OCI-LY1 (cell line): ENCODE measurements at regions not wholly inside any gene's neighbourhood (a gene's known extent, or its start where the extent isn't known, plus 50 kb on each side); places are given as distances from the start of the nearest gene placed in this dataset.

Source experiments
- H2AFZ ChIP-seq: fragments of 200-600 bp; sonication (generic), shearing (Covaris generic); 2 replicates; pipeline ENCODE4 v1.6.0; 2014; ENCODE audit warnings: antibody characterized with exemption, mild to moderate bottlenecking, low read length
- H3F3A ChIP-seq: fragments of 200-600 bp; sonication (generic), shearing (Covaris generic); 2 replicates; pipeline ENCODE4 v1.6.0; 2014; ENCODE audit warnings: mild to moderate bottlenecking, antibody characterized with exemption, low read length, moderate library complexity; ENCODE audit not compliant: insufficient read depth
- H3K27ac ChIP-seq: fragments of 200-600 bp; sonication (generic); 2 replicates; pipeline ENCODE4 v1.5.1; 2014; ENCODE audit warnings: low read length, mixed run types, mild to moderate bottlenecking, low read depth; ENCODE audit not compliant: poor library complexity, severe bottlenecking
- H3K27me3 ChIP-seq: fragments of 200-600 bp; sonication (generic); 2 replicates; pipeline ENCODE4 v1.6.0; 2014; ENCODE audit warnings: antibody characterized with exemption, mild to moderate bottlenecking, low read length, moderate library complexity; ENCODE audit not compliant: insufficient read depth
- H3K36me3 ChIP-seq: fragments of 200-600 bp; sonication (generic); 2 replicates; pipeline ENCODE4 v1.6.1; 2014; ENCODE audit warnings: mild to moderate bottlenecking, antibody characterized with exemption, low read length, moderate library complexity, mixed read lengths; ENCODE audit not compliant: insufficient read depth
- H3K4me1 ChIP-seq: fragments of 200-600 bp; sonication (generic); 2 replicates; pipeline ENCODE4 v1.5.1; 2014; ENCODE audit warnings: mild to moderate bottlenecking, low read length, moderate library complexity; ENCODE audit not compliant: insufficient read depth, severe bottlenecking
- H3K4me2 ChIP-seq: fragments of 200-600 bp; sonication (generic), shearing (Covaris generic); 2 replicates; pipeline ENCODE4 v1.6.1; 2014; ENCODE audit warnings: low read length
- H3K4me3 ChIP-seq: fragments of 200-600 bp; sonication (generic); 2 replicates; pipeline ENCODE4 v1.5.1; 2014; ENCODE audit warnings: low read length, low read depth, mild to moderate bottlenecking, mixed read lengths; ENCODE audit not compliant: poor library complexity, severe bottlenecking
- H3K79me2 ChIP-seq: fragments of 200-600 bp; shearing (Covaris generic); 2 replicates; pipeline ENCODE4 v1.6.1; 2016; ENCODE audit warnings: mixed run types, low read length, mixed read lengths; ENCODE audit not compliant: insufficient read depth
- H3K9ac ChIP-seq: fragments of 200-600 bp; sonication (generic), shearing (Covaris generic); 2 replicates; pipeline ENCODE4 v1.6.1; 2014; ENCODE audit warnings: mild to moderate bottlenecking, low read length, mixed read lengths
- H3K9me2 ChIP-seq: fragments of 200-600 bp; sonication (generic), shearing (Covaris generic); 2 replicates; pipeline ENCODE4 v1.6.1; 2014; ENCODE audit warnings: low read depth, mild to moderate bottlenecking, low read length, mixed read lengths
- H3K9me3 ChIP-seq: fragments of 200-600 bp; shearing (Covaris generic); 2 replicates; pipeline ENCODE4 v1.6.1; 2014; ENCODE audit warnings: low read length, mixed read lengths
- H4K20me1 ChIP-seq: fragments of 200-600 bp; sonication (generic), shearing (Covaris generic); 2 replicates; pipeline ENCODE4 v1.6.0; 2016; ENCODE audit warnings: mild to moderate bottlenecking, low read length; ENCODE audit not compliant: insufficient read depth
- CTCF ChIP-seq: fragments of 200-600 bp; sonication (generic), shearing (Covaris generic); IDR thresholded peaks from 2 replicates; pipeline ENCODE4 v1.5.1; 2017; ENCODE audit warnings: mild to moderate bottlenecking, antibody characterized with exemption, low read length, moderate library complexity, mixed read lengths
- EZH2 ChIP-seq: fragments of 200-600 bp; sonication (generic), shearing (Covaris generic); IDR thresholded peaks from 2 replicates; pipeline ENCODE4 v1.8.0; 2017; ENCODE audit warnings: borderline replicate concordance, mixed run types, mild to moderate bottlenecking, antibody characterized with exemption, low read length, moderate library complexity, mixed read lengths

GRCh38 chr14:65185829-65186228 lies 83.5 kb upstream of the MAX start:
- Histone ChIP-seq H3K27ac (no peak overlapping the region), H3K9ac (no peak overlapping the region), H3K36me3 (no peaks in the 10 kb centered on the region), H3K4me3 (no peak overlapping the region), H3K27me3 (no peaks in the 10 kb centered on the region), H3K9me3 (peaks cover 14% of the 10 kb centered on the region), H3K79me2 (no peaks in the 10 kb centered on the region), H3K4me2 (no peak overlapping the region), H2AFZ (no peak overlapping the region), H3F3A (no peaks in the 10 kb centered on the region), H4K20me1 (no peaks in the 10 kb centered on the region), H3K9me2 (no peaks in the 10 kb centered on the region), H3K4me1 (peaks cover 16% of the 10 kb centered on the region)
- no peak for TF ChIP-seq CTCF
- no peak for TF ChIP-seq EZH2

- Histone ChIP-seq H4K20me1 (no peaks in the 10 kb centered on the region), H3K36me3 (no peaks in the 10 kb centered on the region), H3K79me2 (no peaks in the 10 kb centered on the region), H3K9ac (no peak overlapping the region), H3F3A (no peaks in the 10 kb centered on the region), H3K27me3 (no peaks in the 10 kb centered on the region), H3K27ac (no peak overlapping the region), H3K9me3 (peaks cover 7% of the 10 kb centered on the region), H3K4me2 (no peak overlapping the region), H3K4me1 (peaks cover 16% of the 10 kb centered on the region), H3K9me2 (no peaks in the 10 kb centered on the region), H3K4me3 (no peak overlapping the region), H2AFZ (no peak overlapping the region)
- TF ChIP-seq EZH2: no peak
- no peak for TF ChIP-seq CTCF
Measured at GRCh38 chr14:65186951-65187350, 84.6 kb upstream of the MAX start.

- Histone ChIP-seq H3F3A (no peaks in the 10 kb centered on the region), H3K27me3 (no peaks in the 10 kb centered on the region), H3K4me2 (no peak overlapping the region), H3K9me2 (no peaks in the 10 kb centered on the region), H3K27ac (no peak overlapping the region), H3K9ac (no peak overlapping the region), H2AFZ (no peak overlapping the region), H3K79me2 (no peaks in the 10 kb centered on the region), H3K36me3 (no peaks in the 10 kb centered on the region; the same call in 1 of the 2 replicates), H4K20me1 (no peaks in the 10 kb centered on the region), H3K9me3 (peaks cover 2% of the 10 kb centered on the region; the same call in 1 of the 2 replicates), H3K4me3 (no peak overlapping the region), H3K4me1 (peaks cover 16% of the 10 kb centered on the region)
- TF ChIP-seq EZH2 (no peak), CTCF (no peak)
Measured at GRCh38 chr14:65187421-65188049, 85.2 kb upstream of the MAX start.
